ENCODE measurements at regions not wholly inside any gene's neighbourhood (a gene's known extent, or its start where the extent isn't known, plus 50 kb on each side); places are given as distances from the start of the nearest gene placed in this dataset.

DNA sequence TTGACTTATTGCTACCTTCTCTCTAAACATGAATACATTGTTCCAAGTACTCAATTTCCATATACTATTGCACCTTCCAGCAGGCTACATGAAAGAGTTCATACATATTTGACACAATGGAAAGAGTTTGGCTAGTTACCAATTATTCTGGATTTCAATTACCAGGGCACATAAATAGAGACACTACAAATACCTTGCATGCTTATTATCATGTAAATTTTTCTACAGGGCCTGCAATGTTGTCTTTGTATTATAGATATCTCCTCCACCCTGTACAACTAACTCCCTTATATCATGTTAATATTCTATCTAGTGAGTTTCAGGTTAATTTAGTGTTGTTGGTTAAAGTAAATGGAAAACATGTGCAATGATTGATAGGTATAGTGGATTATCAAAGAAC, 540.7 kb upstream of the SLITRK5 start:
- TF ChIP-seq EZH2 (IDR thresholded peaks at IDR 0.05; ENCODE audit: insufficient read depth, poor library complexity, severe bottlenecking) (no peak), EZH2phosphoT487 (IDR thresholded peaks at IDR 0.05; ENCODE audit: insufficient read depth, low read depth) (no peak)

Data from GM23248 (cell line).